ENCODE measurements at regions not wholly inside any gene's neighbourhood (a gene's known extent, or its start where the extent isn't known, plus 50 kb on each side); places are given as distances from the start of the nearest gene placed in this dataset.

DNA sequence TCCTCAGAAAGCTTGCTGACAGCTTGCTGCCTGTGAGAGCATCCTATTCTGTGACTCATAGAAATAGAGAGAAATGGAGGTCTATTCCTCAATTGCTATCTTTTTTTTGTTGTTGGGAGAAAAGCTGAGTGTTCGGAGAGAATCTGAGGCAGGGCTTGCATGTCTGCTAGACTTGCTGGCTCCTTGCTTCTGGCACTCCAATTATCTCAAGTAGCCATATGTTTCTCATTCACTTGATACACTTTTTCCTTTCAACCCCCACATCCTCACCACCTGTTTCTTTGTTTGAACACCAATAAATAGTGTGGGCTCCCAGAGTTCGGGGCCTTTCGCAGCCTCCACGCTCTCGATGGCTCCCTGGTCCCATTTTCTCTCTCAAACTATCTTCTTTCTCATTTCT, 172.2 kb downstream of the SH2D4B start:
- H4K20me1 ChIP-seq (ENCODE audit: insufficient read depth, low read length) = no peaks in the 10 kb centered on the region
- no peak overlapping the region for H4K8ac ChIP-seq (ENCODE audit: low read depth in 2 of 2, low read length in 2 of 2)
- no peak overlapping the region for H2BK120ac ChIP-seq (ENCODE audit: low read depth, low read length)
- no peak overlapping the region for H2AK5ac ChIP-seq (ENCODE audit: low read depth, low read length)
- H3K36me3 ChIP-seq (ENCODE audit: control insufficient read depth, insufficient read depth, low read length) = no peaks in the 10 kb centered on the region
- ChIA-PET CTCF (no interaction called here), POLR2A (ENCODE audit: unreplicated experiment) (no interaction called here)
- BruUV-seq (replicated peaks) = no TSS peak
- no CpG with 5 or more reads among the region's 5 CpGs for WGBS, 2 experiments (ENCODE audit: extremely low coverage in 2 of 2, insufficient read length in 1 of 2)
- no peak overlapping the region for H3K56ac ChIP-seq (ENCODE audit: extremely low read depth, insufficient read depth, low read length)
- no peak overlapping the region for H2BK15ac ChIP-seq (ENCODE audit: low read depth, low read length)
- no peak overlapping the region for H3K23ac ChIP-seq (ENCODE audit: low read depth, low read length)
- no peak overlapping the region for H4K5ac ChIP-seq (ENCODE audit: low read depth, low read length)
- no peak for ATAC-seq (ENCODE audit: low read depth)
- no peak overlapping the region for H3K27ac ChIP-seq (ENCODE audit: insufficient read depth, low read length)
- no peak overlapping the region for H3K4me2 ChIP-seq (ENCODE audit: low read depth, low read length)
- H3K4ac ChIP-seq (ENCODE audit: low read depth, low read length) = no peak overlapping the region
- no peak overlapping the region for H2BK20ac ChIP-seq (ENCODE audit: low read depth, low read length)
- H3K4me1 ChIP-seq (ENCODE audit: control insufficient read depth, insufficient read depth, low read length) = no peaks in the 10 kb centered on the region
- H3K4me3 ChIP-seq (ENCODE audit: insufficient read depth, low read depth, low read length) = no peak overlapping the region
- in situ Hi-C loops (cut with MboI; ENCODE audit: low sequenced_read_pairs) = no loop called here
- no peak overlapping the region for H3K14ac ChIP-seq (replicated peaks; ENCODE audit: low read depth, low read length)
- dilution Hi-C loops (cut with HindIII; ENCODE audit: low sequenced_read_pairs, unreplicated experiment) = no loop called here
- H3K27me3 ChIP-seq (ENCODE audit: control insufficient read depth, insufficient read depth, low read length) = no peaks in the 10 kb centered on the region
- TF ChIP-seq MXI1 (IDR thresholded peaks at IDR 0.05; ENCODE audit: borderline replicate concordance, low read depth, low read length) (no peak), POLR2A (IDR thresholded peaks at IDR 0.05; ENCODE audit: low read depth, low read length) (no peak), RFX5 (IDR thresholded peaks at IDR 0.05; ENCODE audit: low read depth, low read length) (no peak), MAZ (IDR thresholded peaks at IDR 0.05; ENCODE audit: borderline replicate concordance, low read depth, low read length) (no peak), FOS (IDR thresholded peaks at IDR 0.05; ENCODE audit: low read depth, low read length) (no peak), RCOR1 (IDR thresholded peaks at IDR 0.05; ENCODE audit: insufficient replicate concordance, low read length) (no peak), NFE2L2 (IDR thresholded peaks at IDR 0.05; ENCODE audit: low read depth, low read length) (no peak)
- TF ChIP-seq, protein P1, sequence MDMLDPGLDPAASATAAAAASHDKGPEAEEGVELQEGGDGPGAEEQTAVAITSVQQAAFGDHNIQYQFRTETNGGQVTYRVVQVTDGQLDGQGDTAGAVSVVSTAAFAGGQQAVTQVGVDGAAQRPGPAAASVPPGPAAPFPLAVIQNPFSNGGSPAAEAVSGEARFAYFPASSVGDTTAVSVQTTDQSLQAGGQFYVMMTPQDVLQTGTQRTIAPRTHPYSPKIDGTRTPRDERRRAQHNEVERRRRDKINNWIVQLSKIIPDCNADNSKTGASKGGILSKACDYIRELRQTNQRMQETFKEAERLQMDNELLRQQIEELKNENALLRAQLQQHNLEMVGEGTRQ (IDR thresholded peaks at IDR 0.05; ENCODE audit: low read depth, low read length) = no peak
- TF ChIP-seq, protein P2, sequence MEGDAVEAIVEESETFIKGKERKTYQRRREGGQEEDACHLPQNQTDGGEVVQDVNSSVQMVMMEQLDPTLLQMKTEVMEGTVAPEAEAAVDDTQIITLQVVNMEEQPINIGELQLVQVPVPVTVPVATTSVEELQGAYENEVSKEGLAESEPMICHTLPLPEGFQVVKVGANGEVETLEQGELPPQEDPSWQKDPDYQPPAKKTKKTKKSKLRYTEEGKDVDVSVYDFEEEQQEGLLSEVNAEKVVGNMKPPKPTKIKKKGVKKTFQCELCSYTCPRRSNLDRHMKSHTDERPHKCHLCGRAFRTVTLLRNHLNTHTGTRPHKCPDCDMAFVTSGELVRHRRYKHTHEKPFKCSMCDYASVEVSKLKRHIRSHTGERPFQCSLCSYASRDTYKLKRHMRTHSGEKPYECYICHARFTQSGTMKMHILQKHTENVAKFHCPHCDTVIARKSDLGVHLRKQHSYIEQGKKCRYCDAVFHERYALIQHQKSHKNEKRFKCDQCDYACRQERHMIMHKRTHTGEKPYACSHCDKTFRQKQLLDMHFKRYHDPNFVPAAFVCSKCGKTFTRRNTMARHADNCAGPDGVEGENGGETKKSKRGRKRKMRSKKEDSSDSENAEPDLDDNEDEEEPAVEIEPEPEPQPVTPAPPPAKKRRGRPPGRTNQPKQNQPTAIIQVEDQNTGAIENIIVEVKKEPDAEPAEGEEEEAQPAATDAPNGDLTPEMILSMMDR (conservative IDR thresholded peaks at IDR 0.05; ENCODE audit: low read depth, low read length) = no peak
- no peaks in the 10 kb centered on the region for H3K79me1 ChIP-seq (ENCODE audit: low read depth in 1 of 2, low read length in 2 of 2)
- no peak for DNase-seq
- no peak overlapping the region for H2BK5ac ChIP-seq (ENCODE audit: low read depth, low read length, poor library complexity, severe bottlenecking)
- intact Hi-C loops (cut with micrococcal nuclease) = no loop called here
- H2AFZ ChIP-seq (replicated peaks; ENCODE audit: low read length, poor library complexity) = no peak overlapping the region
- no peaks in the 10 kb centered on the region for H3K9me1 ChIP-seq (ENCODE audit: insufficient read depth, low read length)
- H3K18ac ChIP-seq (ENCODE audit: low read depth, low read length) = no peak overlapping the region
- no peaks in the 10 kb centered on the region for H3K9me3 ChIP-seq (ENCODE audit: control insufficient read depth, insufficient read depth, low read length)
- H4K91ac ChIP-seq (ENCODE audit: insufficient read depth, low read depth, low read length) = no peak overlapping the region
- H2AK9ac ChIP-seq (replicated peaks; ENCODE audit: low read depth, low read length, poor library complexity) = no peak overlapping the region
- no peak overlapping the region for H3K9ac ChIP-seq (ENCODE audit: low read depth, low read length)

All from IMR-90 (cell line).